ENCODE measurements at regions not wholly inside any gene's neighbourhood (a gene's known extent, or its start where the extent isn't known, plus 50 kb on each side); places are given as distances from the start of the nearest gene placed in this dataset.

DNA sequence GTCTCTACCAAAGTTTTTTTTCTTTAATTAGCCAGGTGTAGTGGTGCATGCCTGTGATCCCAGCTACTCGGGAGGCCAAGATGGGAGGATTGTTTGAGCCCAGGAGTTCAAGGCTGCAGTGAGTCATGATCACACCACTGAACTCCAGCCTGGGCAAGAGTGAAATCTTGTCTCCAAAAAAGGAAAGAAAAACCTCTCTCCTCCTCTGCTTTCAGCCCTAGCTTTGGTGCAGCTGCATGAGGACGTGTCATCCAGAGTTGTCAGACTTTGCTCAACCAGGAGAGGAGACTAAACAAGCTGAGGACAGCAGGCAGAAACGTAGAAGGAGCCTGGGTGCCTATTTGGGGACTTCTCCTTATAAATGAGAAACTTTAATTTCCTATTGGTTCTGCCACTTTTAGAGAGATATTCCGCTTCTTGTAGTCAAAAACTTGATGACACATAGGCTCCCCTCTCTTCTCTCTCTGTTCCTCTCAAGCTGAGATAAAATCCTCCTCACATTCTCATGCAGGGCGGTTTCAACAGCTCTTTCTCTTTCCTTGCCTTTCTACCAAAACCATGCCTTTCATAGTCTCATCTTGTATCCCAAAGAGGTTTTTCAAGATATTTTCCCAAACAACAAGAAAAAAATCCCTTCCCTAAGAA lies 205.4 kb downstream of the ARHGAP12 start:
- CTCF ChIA-PET, result no interaction called here
- Histone ChIP-seq H3K4me3 (ENCODE audit: control insufficient read depth in 1 of 2, extremely low read depth in 1 of 2, low read length in 1 of 2) (no peak overlapping the region), H3K36me3 (ENCODE audit: control insufficient read depth in 2 of 2, extremely low read depth in 1 of 2, insufficient read depth in 1 of 2, low read length in 1 of 2) (no peaks in the 10 kb centered on the region), H3K9me3 (no peaks in the 10 kb centered on the region), H3K27me3 (replicated peaks in 1 of 2; ENCODE audit: control insufficient read depth in 2 of 2, extremely low read depth in 1 of 2, insufficient read depth in 2 of 2, low read length in 1 of 2) (peaks cover 0 to 6% of the 10 kb centered on the region in 2 experiments), H3K27ac (ENCODE audit: low read length) (no peak overlapping the region), H3K4me1 (ENCODE audit: control insufficient read depth in 1 of 2, extremely low read depth in 1 of 2, insufficient read depth in 2 of 2, low read length in 2 of 2) (no peaks in the 10 kb centered on the region)
- DNase-seq (no peak), ATAC-seq (replicated peaks in 1 of 4) (no peak)
- no peak overlapping the region for H3K27ac Mint-ChIP-seq
- no peak overlapping the region for H3K4me3 Mint-ChIP-seq
- peaks cover 5 to 11% of the 10 kb centered on the region in 2 donors for H3K27me3 Mint-ChIP-seq
- H3K4me1 Mint-ChIP-seq, result no peaks in the 10 kb centered on the region
- no peaks in the 10 kb centered on the region for H3K36me3 Mint-ChIP-seq
- 64% methylated on average over 4 of the region's 5 CpGs for WGBS (ENCODE audit: insufficient coverage)
- POLR2A ChIA-PET, result interaction anchor here in 1 of 2 donors (0.7 kb wide), 1 partner anchor 700 kb away, joined by 6 read pairs; no protein-coding TSS in a partner anchor
- no peaks in the 10 kb centered on the region for H3K9me3 Mint-ChIP-seq

DNA sequence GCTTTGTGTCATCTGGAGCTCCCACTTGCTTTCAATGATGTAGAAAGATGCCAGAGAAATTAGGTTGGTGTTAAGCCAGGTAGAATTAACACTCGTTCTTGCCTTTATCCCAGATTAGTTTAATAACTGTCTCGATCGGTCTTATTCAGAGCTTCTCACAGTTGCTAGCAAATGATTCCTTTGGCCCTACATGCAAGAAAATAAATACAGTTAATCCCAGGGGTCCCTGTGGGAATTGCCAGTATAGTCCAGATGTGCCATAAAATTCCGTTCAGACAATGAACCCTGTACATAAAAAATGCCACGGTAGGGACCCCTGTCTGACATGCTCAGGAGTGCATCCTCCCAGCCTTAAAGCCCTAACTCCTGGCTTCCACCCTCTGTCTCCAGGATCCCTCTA lies 207.5 kb downstream of the ARHGAP12 start:
- Histone ChIP-seq H3K27ac (ENCODE audit: low read length) (no peak overlapping the region), H3K4me3 (ENCODE audit: control insufficient read depth in 1 of 2, extremely low read depth in 1 of 2, low read length in 1 of 2) (no peak overlapping the region), H3K27me3 (replicated peaks in 1 of 2; ENCODE audit: control insufficient read depth in 2 of 2, extremely low read depth in 1 of 2, insufficient read depth in 2 of 2, low read length in 1 of 2) (peaks cover 0 to 6% of the 10 kb centered on the region in 2 experiments), H3K9me3 (no peaks in the 10 kb centered on the region), H3K4me1 (ENCODE audit: control insufficient read depth in 1 of 2, extremely low read depth in 1 of 2, insufficient read depth in 2 of 2, low read length in 2 of 2) (no peaks in the 10 kb centered on the region), H3K36me3 (ENCODE audit: control insufficient read depth in 2 of 2, extremely low read depth in 1 of 2, insufficient read depth in 1 of 2, low read length in 1 of 2) (no peaks in the 10 kb centered on the region)
- Mint-ChIP-seq H3K27me3 (peaks cover 6 to 11% of the 10 kb centered on the region in 2 donors), H3K9me3 (no peaks in the 10 kb centered on the region), H3K4me1 (no peaks in the 10 kb centered on the region), H3K27ac (no peak overlapping the region), H3K4me3 (no peak overlapping the region), H3K36me3 (no peaks in the 10 kb centered on the region)
- 88% methylated on average over 4 of the region's 5 CpGs for WGBS (ENCODE audit: insufficient coverage)
- ChIA-PET POLR2A (no interaction called here), CTCF (no interaction called here)
- no peak for ATAC-seq (replicated peaks in 1 of 4)
- DNase-seq, result no peak

DNA sequence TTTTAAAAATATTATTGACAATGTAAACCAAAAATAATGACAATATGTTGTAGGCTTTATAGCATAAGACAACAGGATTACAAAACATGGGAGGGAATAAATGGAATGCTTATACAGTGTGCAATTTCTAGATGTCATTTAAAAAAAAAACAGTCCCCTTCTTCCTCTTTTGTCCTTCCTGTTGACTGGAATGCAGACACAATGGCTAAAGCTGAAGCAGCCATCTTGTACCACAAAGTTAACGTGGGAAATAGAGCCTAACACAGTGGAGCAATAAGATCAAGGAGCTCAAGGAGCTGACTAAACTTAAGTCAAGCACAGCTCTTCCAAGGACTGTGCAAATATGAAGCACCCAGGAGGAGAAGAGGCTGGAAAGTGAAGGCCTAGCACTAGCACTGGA lies 208.1 kb downstream of the ARHGAP12 start:
- no peak overlapping the region for H3K4me3 Mint-ChIP-seq
- H3K4me1 Mint-ChIP-seq, result no peaks in the 10 kb centered on the region
- H3K9me3 Mint-ChIP-seq, result no peaks in the 10 kb centered on the region
- no peaks in the 10 kb centered on the region for H3K4me1 ChIP-seq (ENCODE audit: control insufficient read depth in 1 of 2, extremely low read depth in 1 of 2, insufficient read depth in 2 of 2, low read length in 2 of 2)
- no peaks in the 10 kb centered on the region for H3K36me3 Mint-ChIP-seq
- H3K27me3 ChIP-seq (replicated peaks in 1 of 2; ENCODE audit: control insufficient read depth in 2 of 2, extremely low read depth in 1 of 2, insufficient read depth in 2 of 2, low read length in 1 of 2), result peaks cover 0 to 6% of the 10 kb centered on the region in 2 experiments
- no peaks in the 10 kb centered on the region for H3K36me3 ChIP-seq (ENCODE audit: control insufficient read depth in 2 of 2, extremely low read depth in 1 of 2, insufficient read depth in 1 of 2, low read length in 1 of 2)
- POLR2A ChIA-PET, result no interaction called here
- H3K9me3 ChIP-seq, result no peaks in the 10 kb centered on the region
- no peak overlapping the region for H3K27ac ChIP-seq (ENCODE audit: low read length)
- no peak for ATAC-seq (replicated peaks in 1 of 4)
- CTCF ChIA-PET, result no interaction called here
- 57% methylated on average over 1 of the region's 1 CpG for WGBS (ENCODE audit: insufficient coverage)
- no peak overlapping the region for H3K27ac Mint-ChIP-seq
- H3K4me3 ChIP-seq (ENCODE audit: control insufficient read depth in 1 of 2, extremely low read depth in 1 of 2, low read length in 1 of 2), result no peak overlapping the region
- peaks cover 6 to 11% of the 10 kb centered on the region in 2 donors for H3K27me3 Mint-ChIP-seq
- no peak for DNase-seq

GRCh38 chr10:31709476-31709875 lies 219.2 kb downstream of the ARHGAP12 start:
- Mint-ChIP-seq H3K4me3 (no peak overlapping the region), H3K27ac (no peak overlapping the region), H3K9me3 (peaks cover 16 to 32% (median 17%) of the 10 kb centered on the region in 3 donors), H3K36me3 (peaks cover 6% of the 10 kb centered on the region), H3K4me1 (peaks cover 16 to 20% (median 18%) of the 10 kb centered on the region in 3 donors), H3K27me3 (no peaks in the 10 kb centered on the region)
- Histone ChIP-seq H3K4me3 (ENCODE audit: control insufficient read depth in 1 of 2, extremely low read depth in 1 of 2, low read length in 1 of 2) (no peak overlapping the region), H3K27ac (ENCODE audit: low read length) (no peak overlapping the region), H3K36me3 (ENCODE audit: control insufficient read depth in 2 of 2, extremely low read depth in 1 of 2, insufficient read depth in 1 of 2, low read length in 1 of 2) (no peaks in the 10 kb centered on the region), H3K4me1 (ENCODE audit: control insufficient read depth in 1 of 2, extremely low read depth in 1 of 2, insufficient read depth in 2 of 2, low read length in 2 of 2) (peaks cover 4 to 15% of the 10 kb centered on the region in 2 experiments), H3K9me3 (no peaks in the 10 kb centered on the region), H3K27me3 (replicated peaks in 1 of 2; ENCODE audit: control insufficient read depth in 2 of 2, extremely low read depth in 1 of 2, insufficient read depth in 2 of 2, low read length in 1 of 2) (no peaks in the 10 kb centered on the region)
- DNase-seq (no peak), ATAC-seq (replicated peaks in 1 of 4) (no peak)
- ChIA-PET POLR2A (no interaction called here), CTCF (no interaction called here)

DNA sequence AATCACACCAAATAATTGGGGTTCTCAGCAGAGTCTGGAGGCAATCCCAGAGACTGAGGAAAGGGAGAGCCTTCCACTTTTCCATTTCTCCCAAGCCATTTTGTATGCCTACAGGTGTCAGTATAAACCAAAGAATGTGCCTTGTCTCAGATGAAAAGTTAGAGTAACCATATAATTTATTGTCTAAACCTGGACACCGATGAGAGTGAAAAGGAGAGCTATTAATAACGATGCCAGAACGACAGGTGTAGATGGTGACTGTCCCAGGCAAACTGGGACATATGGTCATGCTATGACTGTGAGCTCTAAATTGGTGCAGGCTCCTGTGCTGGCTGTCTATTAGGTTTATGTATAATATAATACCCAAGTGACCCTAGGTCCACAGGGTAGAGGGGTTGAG lies 219.6 kb downstream of the ARHGAP12 start:
- Mint-ChIP-seq H3K4me3 (no peak overlapping the region), H3K4me1 (peaks cover 16 to 20% (median 18%) of the 10 kb centered on the region in 3 donors), H3K27ac (no peak overlapping the region), H3K9me3 (peaks cover 16 to 32% (median 17%) of the 10 kb centered on the region in 3 donors), H3K36me3 (peaks cover 6% of the 10 kb centered on the region), H3K27me3 (no peaks in the 10 kb centered on the region)
- Histone ChIP-seq H3K27ac (ENCODE audit: low read length) (no peak overlapping the region), H3K9me3 (no peaks in the 10 kb centered on the region), H3K36me3 (ENCODE audit: control insufficient read depth in 2 of 2, extremely low read depth in 1 of 2, insufficient read depth in 1 of 2, low read length in 1 of 2) (no peaks in the 10 kb centered on the region), H3K4me3 (ENCODE audit: control insufficient read depth in 1 of 2, extremely low read depth in 1 of 2, low read length in 1 of 2) (no peak overlapping the region), H3K27me3 (replicated peaks in 1 of 2; ENCODE audit: control insufficient read depth in 2 of 2, extremely low read depth in 1 of 2, insufficient read depth in 2 of 2, low read length in 1 of 2) (no peaks in the 10 kb centered on the region), H3K4me1 (ENCODE audit: control insufficient read depth in 1 of 2, extremely low read depth in 1 of 2, insufficient read depth in 2 of 2, low read length in 2 of 2) (peaks cover 4 to 15% of the 10 kb centered on the region in 2 experiments)
- ChIA-PET POLR2A (no interaction called here), CTCF (no interaction called here)
- DNase-seq, result no peak
- no peak for ATAC-seq (replicated peaks in 1 of 4)
- 100% methylated on average over 1 of the region's 3 CpGs for WGBS (ENCODE audit: insufficient coverage)

DNA sequence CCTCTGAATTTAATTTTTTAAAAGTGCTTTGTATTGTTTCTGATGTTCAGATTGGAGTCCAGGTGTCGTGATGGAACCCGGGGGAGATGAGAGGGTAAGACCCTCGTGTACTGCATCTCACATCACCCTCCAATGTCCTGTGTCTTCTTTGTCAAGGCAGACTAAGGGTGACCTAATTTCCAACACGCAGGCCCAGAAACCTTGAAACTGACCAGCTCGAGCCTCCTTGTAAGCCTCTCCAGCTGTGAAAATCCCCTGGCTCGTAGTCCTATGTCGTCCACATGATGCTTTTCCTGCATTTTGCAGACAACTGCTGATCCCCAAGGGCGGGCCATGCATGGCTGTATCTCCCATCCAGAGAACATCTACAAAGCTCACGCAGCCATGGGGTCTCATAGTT lies 220.2 kb downstream of the ARHGAP12 start:
- H3K27ac Mint-ChIP-seq, result no peak overlapping the region
- CTCF ChIA-PET, result no interaction called here

More for the DNA sequence above, 220.2 kb downstream of the ARHGAP12 start:
- H3K9me3 Mint-ChIP-seq, result peaks cover 16 to 32% (median 17%) of the 10 kb centered on the region in 3 donors
- Histone ChIP-seq H3K27me3 (replicated peaks in 1 of 2; ENCODE audit: control insufficient read depth in 2 of 2, extremely low read depth in 1 of 2, insufficient read depth in 2 of 2, low read length in 1 of 2) (no peaks in the 10 kb centered on the region), H3K4me3 (ENCODE audit: control insufficient read depth in 1 of 2, extremely low read depth in 1 of 2, low read length in 1 of 2) (no peak overlapping the region), H3K4me1 (ENCODE audit: control insufficient read depth in 1 of 2, extremely low read depth in 1 of 2, insufficient read depth in 2 of 2, low read length in 2 of 2) (peaks cover 4 to 15% of the 10 kb centered on the region in 2 experiments), H3K9me3 (no peaks in the 10 kb centered on the region), H3K36me3 (ENCODE audit: control insufficient read depth in 2 of 2, extremely low read depth in 1 of 2, insufficient read depth in 1 of 2, low read length in 1 of 2) (no peaks in the 10 kb centered on the region), H3K27ac (ENCODE audit: low read length) (no peak overlapping the region)
- H3K4me3 Mint-ChIP-seq, result no peak overlapping the region
- H3K27me3 Mint-ChIP-seq, result no peaks in the 10 kb centered on the region
- POLR2A ChIA-PET, result interaction anchor here in 1 of 2 donors (0.7 kb wide), 1 partner anchor 565 kb away, joined by 6 read pairs; no protein-coding TSS in a partner anchor
- peaks cover 16 to 20% (median 18%) of the 10 kb centered on the region in 3 donors for H3K4me1 Mint-ChIP-seq
- 86% methylated on average over 2 of the region's 9 CpGs for WGBS (ENCODE audit: insufficient coverage)
- peaks cover 6% of the 10 kb centered on the region for H3K36me3 Mint-ChIP-seq
- ATAC-seq (replicated peaks in 1 of 4), result no peak
- no peak for DNase-seq
